SK-N-SH (cell line): ENCODE measurements at regions not wholly inside any gene's neighbourhood (a gene's known extent, or its start where the extent isn't known, plus 50 kb on each side); places are given as distances from the start of the nearest gene placed in this dataset.

ENCODE experiments used
- CTCF ChIA-PET: fragments of 300-600, 350-600 bp; formaldehyde crosslinking; extraction: SDS; loops from one replicate; lab custom pipeline; 2021; lab: Yijun Ruan, JAX
- POLR2A ChIA-PET: fragments of 350-600 bp; sonication (Branson Sonifier 250); formaldehyde crosslinking; extraction: SDS; loops from one replicate; lab custom pipeline; 2020; ENCODE audit warnings: antibody characterized with exemption, inconsistent platforms; lab: Yijun Ruan, JAX
- DNase-seq: peaks from one replicate; pipeline ENCODE4 v3.0.0; 2012
- H2AFZ ChIP-seq: fragments of 200-600 bp; sonication (generic); 2 replicates; pipeline ENCODE4 v1.8.1; 2016; ENCODE audit warnings: antibody characterized with exemption, mild to moderate bottlenecking, low read depth
- H3F3A ChIP-seq: fragments of 200-600 bp; sonication (generic); replicated peaks from 2 replicates; pipeline ENCODE3; 2016; ENCODE audit warnings: antibody characterized with exemption, mild to moderate bottlenecking; ENCODE audit not compliant: insufficient read depth
- H3K27ac ChIP-seq, 2 experiments: fragments of 200-500 bp in 1 of 2; fragments of 200-600 bp in 1 of 2; sonication (Bioruptor generic) in 1 of 2; sonication (generic), shearing (Covaris generic) in 1 of 2; 2 replicates each; pipeline versions ENCODE4 v1.5.1 to v1.6.1; 2014 to 2016; ENCODE audit warnings: low read depth in 2 of 2, inconsistent platforms in 1 of 2, low read length in 1 of 2, mild to moderate bottlenecking in 1 of 2, mixed read lengths in 1 of 2
- H3K27me3 ChIP-seq: fragments of 200-600 bp; sonication (generic), shearing (Covaris generic); 2 replicates; pipeline ENCODE4 v1.6.1; 2016; ENCODE audit warnings: mixed run types; ENCODE audit not compliant: insufficient read depth
- H3K36me3 ChIP-seq, 2 experiments: fragments of 200-500 bp in 1 of 2; fragments of 200-600 bp in 1 of 2; sonication (Bioruptor generic) in 1 of 2; sonication (generic) in 1 of 2; replicated peaks in 1 of 2; 2 replicates each; pipeline versions ENCODE3 to v1.5.1; 2014 to 2016; ENCODE audit warnings: low read length in 1 of 2, mild to moderate bottlenecking in 1 of 2; ENCODE audit not compliant: insufficient read depth in 2 of 2, control insufficient read depth in 1 of 2
- H3K4me1 ChIP-seq, 2 experiments: fragments of 200-500 bp in 1 of 2; fragments of 200-600 bp in 1 of 2; sonication (Bioruptor generic) in 1 of 2; sonication (generic), shearing (Covaris generic) in 1 of 2; 2 replicates each; pipeline versions ENCODE4 v1.5.1 to v1.6.1; 2014 to 2016; ENCODE audit warnings: low read depth in 1 of 2, low read length in 1 of 2, mixed run types in 1 of 2; ENCODE audit not compliant: insufficient read depth in 2 of 2, control insufficient read depth in 1 of 2
- H3K4me2 ChIP-seq: fragments of 200-600 bp; sonication (generic), shearing (Covaris generic); 2 replicates; pipeline ENCODE4 v1.6.1; 2017; ENCODE audit warnings: mixed run types
- H3K4me3 ChIP-seq, 2 experiments: fragments of 200-500 bp in 1 of 2; fragments of 200-600 bp in 1 of 2; sonication (Bioruptor generic) in 1 of 2; sonication (generic), shearing (Covaris generic) in 1 of 2; 2 replicates each; pipeline versions ENCODE4 v1.5.1 to v1.8.1; 2014 to 2016; ENCODE audit warnings: low read depth in 2 of 2, inconsistent platforms in 1 of 2, low read length in 1 of 2, mild to moderate bottlenecking in 1 of 2, mixed read lengths in 1 of 2, moderate library complexity in 1 of 2
- H3K79me2 ChIP-seq: fragments of 200-600 bp; sonication (generic); 2 replicates; pipeline ENCODE4 v1.8.1; 2017; ENCODE audit warnings: mild to moderate bottlenecking; ENCODE audit not compliant: insufficient read depth
- H3K9ac ChIP-seq: fragments of 200-600 bp; sonication (generic); 2 replicates; pipeline ENCODE4 v1.6.1; 2017; ENCODE audit warnings: mixed run types
- H3K9me2 ChIP-seq: fragments of 200-600 bp; sonication (generic); 2 replicates; pipeline ENCODE4 v1.6.1; 2017; ENCODE audit warnings: mixed run types
- H3K9me3 ChIP-seq: fragments of 200-600 bp; sonication (generic); 2 replicates; pipeline ENCODE4 v1.6.1; 2017; ENCODE audit warnings: mixed run types, mild to moderate bottlenecking, moderate library complexity
- H4K20me1 ChIP-seq: fragments of 200-600 bp; sonication (generic); 2 replicates; pipeline ENCODE4 v1.6.1; 2017; ENCODE audit warnings: mild to moderate bottlenecking, mixed run types; ENCODE audit not compliant: insufficient read depth
- FOSL2 ChIP-seq: IDR thresholded peaks from 2 replicates; pipeline ENCODE4 v1.4.0; 2012; ENCODE audit warnings: low read depth, mild to moderate bottlenecking, moderate library complexity, borderline replicate concordance
- FOXJ3 ChIP-seq: sonication (generic); formaldehyde crosslinking; IDR thresholded peaks from 2 replicates; pipeline ENCODE4 v1.5.1; 2020; ENCODE audit warnings: mild to moderate bottlenecking, missing genetic modification reagents
- GABPA ChIP-seq: IDR thresholded peaks from 2 replicates; pipeline ENCODE4 v1.4.0; 2012; ENCODE audit warnings: low read depth, mild to moderate bottlenecking
- TAF1 ChIP-seq: IDR thresholded peaks from 2 replicates; pipeline ENCODE4 v1.6.1; 2012; ENCODE audit warnings: low read depth, mild to moderate bottlenecking, low read length, moderate library complexity, borderline replicate concordance
- YY1 ChIP-seq: IDR thresholded peaks from 2 replicates; pipeline ENCODE4 v1.4.0; 2012; ENCODE audit warnings: low read depth, mild to moderate bottlenecking
- WGBS: methylation state at CpG from one replicate; pipeline ENCODE4 v1.1.6; 2017; ENCODE audit warnings: low lambda C conversion rate; 5-methylcytosine and 5-hydroxymethylcytosine counted together
- TF ChIP-seq, protein P1 (sequence below): IDR thresholded peaks from 2 replicates; pipeline ENCODE4; 2012
- TF ChIP-seq, protein P2 (sequence below): fragments of 150-350 bp; IDR thresholded peaks from 2 replicates; pipeline ENCODE4 v1.6.1; 2017; ENCODE audit warnings: antibody characterized with exemption, low read length, low read depth, borderline replicate concordance
- TF ChIP-seq, protein P3 (sequence below): IDR thresholded peaks from 2 replicates; pipeline ENCODE4 v1.6.1; 2012; ENCODE audit warnings: mild to moderate bottlenecking, low read depth, low read length, moderate library complexity
- TF ChIP-seq, protein P4 (sequence below): IDR thresholded peaks from 2 replicates; pipeline ENCODE4 v1.4.0; 2012; ENCODE audit warnings: low read depth, borderline replicate concordance

GRCh38 chr1:198400063-198400462, 140.4 kb downstream of the ATP6V1G3 start:
- H3K9me2 ChIP-seq: no peaks in the 10 kb centered on the region
- H3K4me3 ChIP-seq: no peak overlapping the region
- WGBS: 78% methylated on average over 4 of the region's 4 CpGs
- TF ChIP-seq GABPA (no peak), YY1 (no peak), TAF1 (no peak), FOSL2 (no peak), FOXJ3 (CRISPR knock-in tag) (no peak)
- TF ChIP-seq, protein P1, sequence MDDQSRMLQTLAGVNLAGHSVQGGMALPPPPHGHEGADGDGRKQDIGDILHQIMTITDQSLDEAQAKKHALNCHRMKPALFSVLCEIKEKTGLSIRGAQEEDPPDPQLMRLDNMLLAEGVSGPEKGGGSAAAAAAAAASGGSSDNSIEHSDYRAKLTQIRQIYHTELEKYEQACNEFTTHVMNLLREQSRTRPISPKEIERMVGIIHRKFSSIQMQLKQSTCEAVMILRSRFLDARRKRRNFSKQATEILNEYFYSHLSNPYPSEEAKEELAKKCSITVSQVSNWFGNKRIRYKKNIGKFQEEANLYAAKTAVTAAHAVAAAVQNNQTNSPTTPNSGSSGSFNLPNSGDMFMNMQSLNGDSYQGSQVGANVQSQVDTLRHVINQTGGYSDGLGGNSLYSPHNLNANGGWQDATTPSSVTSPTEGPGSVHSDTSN: no peak
- TF ChIP-seq, protein P2, sequence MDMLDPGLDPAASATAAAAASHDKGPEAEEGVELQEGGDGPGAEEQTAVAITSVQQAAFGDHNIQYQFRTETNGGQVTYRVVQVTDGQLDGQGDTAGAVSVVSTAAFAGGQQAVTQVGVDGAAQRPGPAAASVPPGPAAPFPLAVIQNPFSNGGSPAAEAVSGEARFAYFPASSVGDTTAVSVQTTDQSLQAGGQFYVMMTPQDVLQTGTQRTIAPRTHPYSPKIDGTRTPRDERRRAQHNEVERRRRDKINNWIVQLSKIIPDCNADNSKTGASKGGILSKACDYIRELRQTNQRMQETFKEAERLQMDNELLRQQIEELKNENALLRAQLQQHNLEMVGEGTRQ: no peak
- TF ChIP-seq, protein P3, sequence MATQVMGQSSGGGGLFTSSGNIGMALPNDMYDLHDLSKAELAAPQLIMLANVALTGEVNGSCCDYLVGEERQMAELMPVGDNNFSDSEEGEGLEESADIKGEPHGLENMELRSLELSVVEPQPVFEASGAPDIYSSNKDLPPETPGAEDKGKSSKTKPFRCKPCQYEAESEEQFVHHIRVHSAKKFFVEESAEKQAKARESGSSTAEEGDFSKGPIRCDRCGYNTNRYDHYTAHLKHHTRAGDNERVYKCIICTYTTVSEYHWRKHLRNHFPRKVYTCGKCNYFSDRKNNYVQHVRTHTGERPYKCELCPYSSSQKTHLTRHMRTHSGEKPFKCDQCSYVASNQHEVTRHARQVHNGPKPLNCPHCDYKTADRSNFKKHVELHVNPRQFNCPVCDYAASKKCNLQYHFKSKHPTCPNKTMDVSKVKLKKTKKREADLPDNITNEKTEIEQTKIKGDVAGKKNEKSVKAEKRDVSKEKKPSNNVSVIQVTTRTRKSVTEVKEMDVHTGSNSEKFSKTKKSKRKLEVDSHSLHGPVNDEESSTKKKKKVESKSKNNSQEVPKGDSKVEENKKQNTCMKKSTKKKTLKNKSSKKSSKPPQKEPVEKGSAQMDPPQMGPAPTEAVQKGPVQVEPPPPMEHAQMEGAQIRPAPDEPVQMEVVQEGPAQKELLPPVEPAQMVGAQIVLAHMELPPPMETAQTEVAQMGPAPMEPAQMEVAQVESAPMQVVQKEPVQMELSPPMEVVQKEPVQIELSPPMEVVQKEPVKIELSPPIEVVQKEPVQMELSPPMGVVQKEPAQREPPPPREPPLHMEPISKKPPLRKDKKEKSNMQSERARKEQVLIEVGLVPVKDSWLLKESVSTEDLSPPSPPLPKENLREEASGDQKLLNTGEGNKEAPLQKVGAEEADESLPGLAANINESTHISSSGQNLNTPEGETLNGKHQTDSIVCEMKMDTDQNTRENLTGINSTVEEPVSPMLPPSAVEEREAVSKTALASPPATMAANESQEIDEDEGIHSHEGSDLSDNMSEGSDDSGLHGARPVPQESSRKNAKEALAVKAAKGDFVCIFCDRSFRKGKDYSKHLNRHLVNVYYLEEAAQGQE: no peak
- POLR2A ChIA-PET: no interaction called here
- H3K9me3 ChIP-seq: no peaks in the 10 kb centered on the region
- no peaks in the 10 kb centered on the region for H4K20me1 ChIP-seq
- H3K9ac ChIP-seq: no peak overlapping the region
- no peaks in the 10 kb centered on the region for H3K27me3 ChIP-seq
- no peaks in the 10 kb centered on the region for H3F3A ChIP-seq
- no peak overlapping the region for H2AFZ ChIP-seq
- no peaks in the 10 kb centered on the region for H3K79me2 ChIP-seq
- no peak overlapping the region for H3K4me2 ChIP-seq
- CTCF ChIA-PET: interaction anchor here (0.6 to 0.9 kb wide), 2 partner anchors 9 to 1361 kb away, joined by 3 read pairs; no protein-coding TSS in a partner anchor
- H3K27ac ChIP-seq: no peak overlapping the region
- DNase-seq: no peak
- no peaks in the 10 kb centered on the region for H3K4me1 ChIP-seq
- no peaks in the 10 kb centered on the region for H3K36me3 ChIP-seq

DNA sequence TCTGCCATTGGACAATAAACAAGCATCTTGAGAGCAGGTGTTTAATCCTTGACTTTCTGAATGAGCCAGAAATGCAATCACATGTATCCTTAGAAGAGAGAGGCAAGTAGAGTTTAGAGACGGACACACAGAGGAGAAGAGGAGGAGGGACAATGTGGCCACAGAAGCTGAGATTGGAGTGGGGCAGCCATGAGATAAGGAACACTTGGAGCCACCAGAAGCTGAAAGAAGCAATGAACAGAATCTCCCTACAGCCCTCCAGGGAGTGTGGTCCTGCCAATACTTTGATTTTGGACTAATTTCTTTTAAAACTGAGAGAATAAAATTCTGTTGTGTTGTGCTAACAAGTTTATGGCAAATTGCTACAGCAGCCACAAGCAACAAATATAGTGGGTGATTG, 141.0 kb downstream of the ATP6V1G3 start:
- POLR2A ChIA-PET: no interaction called here
- Histone ChIP-seq H3K9me2 (no peaks in the 10 kb centered on the region), H3K36me3 (no peaks in the 10 kb centered on the region), H3K4me3 (no peak overlapping the region), H3K4me2 (no peak overlapping the region), H3K27me3 (no peaks in the 10 kb centered on the region), H3K9ac (no peak overlapping the region), H2AFZ (no peak overlapping the region), H3K4me1 (no peaks in the 10 kb centered on the region), H4K20me1 (no peaks in the 10 kb centered on the region), H3K79me2 (no peaks in the 10 kb centered on the region), H3F3A (no peaks in the 10 kb centered on the region), H3K9me3 (no peaks in the 10 kb centered on the region), H3K27ac (no peak overlapping the region)
- DNase-seq: no peak
- CTCF ChIA-PET: interaction anchor here (0.6 kb wide), 1 partner anchor 1362 kb away, joined by 3 read pairs; no protein-coding TSS in a partner anchor
- TF ChIP-seq, protein P4, sequence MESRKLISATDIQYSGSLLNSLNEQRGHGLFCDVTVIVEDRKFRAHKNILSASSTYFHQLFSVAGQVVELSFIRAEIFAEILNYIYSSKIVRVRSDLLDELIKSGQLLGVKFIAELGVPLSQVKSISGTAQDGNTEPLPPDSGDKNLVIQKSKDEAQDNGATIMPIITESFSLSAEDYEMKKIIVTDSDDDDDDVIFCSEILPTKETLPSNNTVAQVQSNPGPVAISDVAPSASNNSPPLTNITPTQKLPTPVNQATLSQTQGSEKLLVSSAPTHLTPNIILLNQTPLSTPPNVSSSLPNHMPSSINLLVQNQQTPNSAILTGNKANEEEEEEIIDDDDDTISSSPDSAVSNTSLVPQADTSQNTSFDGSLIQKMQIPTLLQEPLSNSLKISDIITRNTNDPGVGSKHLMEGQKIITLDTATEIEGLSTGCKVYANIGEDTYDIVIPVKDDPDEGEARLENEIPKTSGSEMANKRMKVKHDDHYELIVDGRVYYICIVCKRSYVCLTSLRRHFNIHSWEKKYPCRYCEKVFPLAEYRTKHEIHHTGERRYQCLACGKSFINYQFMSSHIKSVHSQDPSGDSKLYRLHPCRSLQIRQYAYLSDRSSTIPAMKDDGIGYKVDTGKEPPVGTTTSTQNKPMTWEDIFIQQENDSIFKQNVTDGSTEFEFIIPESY: no peak
- 83% methylated on average over 1 of the region's 1 CpG for WGBS
